ENCODE measurements at regions not wholly inside any gene's neighbourhood (a gene's known extent, or its start where the extent isn't known, plus 50 kb on each side); places are given as distances from the start of the nearest gene placed in this dataset.

- TF ChIP-seq, protein P1, sequence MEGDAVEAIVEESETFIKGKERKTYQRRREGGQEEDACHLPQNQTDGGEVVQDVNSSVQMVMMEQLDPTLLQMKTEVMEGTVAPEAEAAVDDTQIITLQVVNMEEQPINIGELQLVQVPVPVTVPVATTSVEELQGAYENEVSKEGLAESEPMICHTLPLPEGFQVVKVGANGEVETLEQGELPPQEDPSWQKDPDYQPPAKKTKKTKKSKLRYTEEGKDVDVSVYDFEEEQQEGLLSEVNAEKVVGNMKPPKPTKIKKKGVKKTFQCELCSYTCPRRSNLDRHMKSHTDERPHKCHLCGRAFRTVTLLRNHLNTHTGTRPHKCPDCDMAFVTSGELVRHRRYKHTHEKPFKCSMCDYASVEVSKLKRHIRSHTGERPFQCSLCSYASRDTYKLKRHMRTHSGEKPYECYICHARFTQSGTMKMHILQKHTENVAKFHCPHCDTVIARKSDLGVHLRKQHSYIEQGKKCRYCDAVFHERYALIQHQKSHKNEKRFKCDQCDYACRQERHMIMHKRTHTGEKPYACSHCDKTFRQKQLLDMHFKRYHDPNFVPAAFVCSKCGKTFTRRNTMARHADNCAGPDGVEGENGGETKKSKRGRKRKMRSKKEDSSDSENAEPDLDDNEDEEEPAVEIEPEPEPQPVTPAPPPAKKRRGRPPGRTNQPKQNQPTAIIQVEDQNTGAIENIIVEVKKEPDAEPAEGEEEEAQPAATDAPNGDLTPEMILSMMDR (IDR thresholded peaks at IDR 0.05), result no peak
- no peak for TF ChIP-seq POLR2A (IDR thresholded peaks at IDR 0.05)
Observed at GRCh38 chr2:7962161-7962560, 719.7 kb upstream of the ID2 start.
